Left lung (tissue), 4 donors: ENCODE measurements at regions not wholly inside any gene's neighbourhood (a gene's known extent, or its start where the extent isn't known, plus 50 kb on each side); places are given as distances from the start of the nearest gene placed in this dataset.
A peak's percentile ranks its signal among the peaks of the same experiment; 100 is the strongest.

ENCODE experiments used
- ATAC-seq: fragments of 200-7000 bp; cut with Tn5 transposase; one replicate; pipeline ENCODE4 v1.9.1; 2020; ENCODE audit warnings: moderate library complexity
- DNase-seq, 4 donors: peaks; one replicate each; pipeline ENCODE4 v3.0.0-alpha.2; 2013 to 2020
- H3K27ac ChIP-seq, 2 donors: fragments of 200-600 bp; sonication (generic) in 1 of 2; one replicate each; pipeline versions ENCODE4 v1.5.0 to v1.8.0; 2020 to 2021
- H3K27me3 ChIP-seq, 2 donors: fragments of 200-600 bp; sonication (generic) in 1 of 2; one replicate each; pipeline versions ENCODE4 v1.5.0 to v1.8.0; 2020 to 2021
- H3K36me3 ChIP-seq, 2 donors: fragments of 200-600 bp; sonication (generic) in 1 of 2; one replicate each; pipeline versions ENCODE4 v1.5.0 to v1.8.0; 2020 to 2021
- H3K4me1 ChIP-seq, 2 donors: fragments of 200-600 bp; one replicate each; pipeline ENCODE4 v1.8.0; 2021
- H3K4me3 ChIP-seq, 2 donors: fragments of 200-600 bp; sonication (generic) in 1 of 2; one replicate each; pipeline versions ENCODE4 v1.5.0 to v1.8.0; 2020 to 2021; ENCODE audit warnings: mild to moderate bottlenecking in 1 of 2
- H3K9me3 ChIP-seq, 2 donors: fragments of 200-600 bp; sonication (generic) in 1 of 2; one replicate each; pipeline versions ENCODE4 v1.5.0 to v1.8.0; 2020 to 2021
- CTCF ChIP-seq, 2 donors: fragments of 200-600 bp; sonication (generic) in 1 of 2; IDR thresholded peaks; one replicate each; pipeline versions ENCODE4 v1.5.0 to v1.8.0; 2021; ENCODE audit warnings: antibody characterized with exemption in 2 of 2
- intact Hi-C, 2 donors: fragments of 100-400 bp; cut with DNase I; formaldehyde crosslinking; loops; one replicate each; pipeline versions ENCODE4 v1.11.2 to v1.14.2; 2022
- donor health status: DM: no; HTN: yes; CAD: no.
- donor health status: DM: no; HTN: no; CAD: no.

GRCh38 chr2:215671691-215672090 lies 235.8 kb upstream of the FN1 start:
- DNase-seq (no peak), ATAC-seq (no peak)
- Histone ChIP-seq H3K27me3 (peaks cover 0 to 13% of the 10 kb centered on the region in 2 donors), H3K9me3 (no peaks in the 10 kb centered on the region), H3K36me3 (no peaks in the 10 kb centered on the region), H3K4me3 (no peak overlapping the region), H3K27ac (no peak overlapping the region), H3K4me1 (no peaks in the 10 kb centered on the region)
- intact Hi-C loops, result no loop called here
- no peak for TF ChIP-seq CTCF (IDR thresholded peaks at IDR 0.05)

GRCh38 chr2:215671244-215671643 lies 235.4 kb upstream of the FN1 start:
- intact Hi-C loops, result no loop called here
- Histone ChIP-seq H3K27ac (no peak overlapping the region), H3K9me3 (no peaks in the 10 kb centered on the region), H3K27me3 (peaks cover 0 to 13% of the 10 kb centered on the region in 2 donors), H3K4me3 (no peak overlapping the region), H3K4me1 (no peaks in the 10 kb centered on the region), H3K36me3 (no peaks in the 10 kb centered on the region)
- ATAC-seq (no peak), DNase-seq (no peak)
- TF ChIP-seq CTCF (IDR thresholded peaks at IDR 0.05), result no peak

GRCh38 chr2:215670396-215670795 lies 234.5 kb upstream of the FN1 start:
- no peak overlapping the region for H3K4me3 ChIP-seq
- intact Hi-C loops, result no loop called here
- ATAC-seq (no peak), DNase-seq (no peak)
- H3K27me3 ChIP-seq, result peaks cover 0 to 13% of the 10 kb centered on the region in 2 donors
- H3K9me3 ChIP-seq, result no peaks in the 10 kb centered on the region
- H3K36me3 ChIP-seq, result no peaks in the 10 kb centered on the region
- H3K4me1 ChIP-seq, result peaks cover 0 to 3% of the 10 kb centered on the region in 2 donors
- no peak for TF ChIP-seq CTCF (IDR thresholded peaks at IDR 0.05)
- H3K27ac ChIP-seq, result no peak overlapping the region

GRCh38 chr2:215668378-215668775 lies 232.5 kb upstream of the FN1 start:
- no peaks in the 10 kb centered on the region for H3K9me3 ChIP-seq
- no peaks in the 10 kb centered on the region for H3K36me3 ChIP-seq
- DNase-seq (peak in 2 of 4 donors; percentile 42 to 51), ATAC-seq (no peak)
- H3K27ac ChIP-seq, result no peak overlapping the region
- intact Hi-C loops, result no loop called here
- peaks cover 0 to 13% of the 10 kb centered on the region in 2 donors for H3K27me3 ChIP-seq
- no peak for TF ChIP-seq CTCF (IDR thresholded peaks at IDR 0.05)
- H3K4me1 ChIP-seq, result peaks cover 4 to 15% of the 10 kb centered on the region in 2 donors
- H3K4me3 ChIP-seq, result no peak overlapping the region

- Histone ChIP-seq H3K9me3 (no peaks in the 10 kb centered on the region), H3K4me3 (no peak overlapping the region), H3K27me3 (peaks cover 0 to 13% of the 10 kb centered on the region in 2 donors), H3K27ac (no peak overlapping the region), H3K4me1 (peaks cover 4 to 15% of the 10 kb centered on the region in 2 donors), H3K36me3 (no peaks in the 10 kb centered on the region)
- intact Hi-C loops, result no loop called here
- TF ChIP-seq CTCF (IDR thresholded peaks at IDR 0.05), result no peak
- DNase-seq, result no peak
- ATAC-seq, result no peak
Measured at GRCh38 chr2:215667585-215668377, 231.9 kb upstream of the FN1 start.
